KG1 (cell line): ENCODE measurements at regions not wholly inside any gene's neighbourhood (a gene's known extent, or its start where the extent isn't known, plus 50 kb on each side); places are given as distances from the start of the nearest gene placed in this dataset.

Experiments
- DNase-seq: peaks from one replicate; lab custom pipeline; 2025; lab: John Stamatoyannopoulos, UW

GRCh38 chr19:27689734-27690241 lies 1523.2 kb downstream of the UQCRFS1 start:
- DNase-seq = no peak

- DNase-seq = no peak
Measured at GRCh38 chr19:27684293-27684692, 1528.7 kb downstream of the UQCRFS1 start.

- no peak for DNase-seq
Measured at GRCh38 chr19:27681972-27682371, 1531.0 kb downstream of the UQCRFS1 start.

- no peak for DNase-seq
Measured at GRCh38 chr19:27679905-27680304, 1533.0 kb downstream of the UQCRFS1 start.

- DNase-seq = no peak
Measured at GRCh38 chr19:27679399-27679798, 1533.6 kb downstream of the UQCRFS1 start.

GRCh38 chr19:27676877-27677276 lies 1536.1 kb downstream of the UQCRFS1 start:
- DNase-seq = no peak

GRCh38 chr19:27676334-27676733 lies 1536.6 kb downstream of the UQCRFS1 start:
- no peak for DNase-seq

- no peak for DNase-seq
Measured at GRCh38 chr19:27675771-27676170, 1537.2 kb downstream of the UQCRFS1 start.

- DNase-seq = no peak
Measured at GRCh38 chr19:27674701-27675100, 1538.2 kb downstream of the UQCRFS1 start.

- DNase-seq = no peak
Measured at GRCh38 chr19:27673986-27674385, 1539.0 kb downstream of the UQCRFS1 start.

GRCh38 chr19:27672309-27673047 lies 1540.5 kb downstream of the UQCRFS1 start:
- DNase-seq = no peak

GRCh38 chr19:27671876-27672275 lies 1541.1 kb downstream of the UQCRFS1 start:
- no peak for DNase-seq

- no peak for DNase-seq
Measured at GRCh38 chr19:27660428-27660827, 1552.5 kb downstream of the UQCRFS1 start.

- DNase-seq = no peak
Measured at GRCh38 chr19:27657271-27658051, 1555.5 kb downstream of the UQCRFS1 start.

- no peak for DNase-seq
Measured at GRCh38 chr19:27654266-27654990, 1558.5 kb downstream of the UQCRFS1 start.

- no peak for DNase-seq
Measured at GRCh38 chr19:27652796-27653195, 1560.2 kb downstream of the UQCRFS1 start.

- DNase-seq = no peak
Measured at GRCh38 chr19:27652281-27652680, 1560.7 kb downstream of the UQCRFS1 start.

- no peak for DNase-seq
Measured at GRCh38 chr19:27647423-27647822, 1565.5 kb downstream of the UQCRFS1 start.

- DNase-seq = no peak
Measured at GRCh38 chr19:27635401-27635800, 1577.5 kb downstream of the UQCRFS1 start.

- no peak for DNase-seq
Measured at GRCh38 chr19:27618006-27618405, 1594.9 kb downstream of the UQCRFS1 start.

- no peak for DNase-seq
Measured at GRCh38 chr19:27580906-27581305, 1632.0 kb downstream of the UQCRFS1 start.
